Endothelial cell of umbilical vein (primary cell): ENCODE measurements at regions not wholly inside any gene's neighbourhood (a gene's known extent, or its start where the extent isn't known, plus 50 kb on each side); places are given as distances from the start of the nearest gene placed in this dataset.

Source experiments
- BruUV-seq: library from RNA; stranded (reverse); fragments of 400-500 nt; replicated peaks from 2 replicates; lab custom pipeline; 2021; lab: Mats Ljungman, UMichigan
- CTCF ChIA-PET: fragments of 300-600, 350-600 bp; sonication (Branson Sonifier 250); formaldehyde crosslinking; loops from one replicate; lab custom pipeline; 2021; ENCODE audit warnings: antibody characterized with exemption, inconsistent platforms; lab: Charles Lee
- POLR2A ChIA-PET: fragments of 300-600, 350-600 bp; sonication (Branson Sonifier 250); formaldehyde crosslinking; loops from one replicate; lab custom pipeline; 2021; ENCODE audit warnings: antibody characterized with exemption, inconsistent platforms; lab: Charles Lee
- DNase-seq: peaks from one replicate; pipeline ENCODE4 v3.0.0-alpha.2; 2011; ENCODE audit warnings: low read depth, low spot score
- FAIRE-seq: peaks from 2 replicates; lab custom pipeline; 2011; peaks lifted over from hg19 to GRCh38; lab: Jason Lieb, UNC
- H2AFZ ChIP-seq: 2 replicates; pipeline ENCODE4 v1.6.0; 2012; ENCODE audit warnings: low read depth, low read length, control low read depth, inconsistent platforms
- H3K27ac ChIP-seq: 2 replicates; pipeline ENCODE4 v1.5.1; 2011; ENCODE audit warnings: low read depth, mild to moderate bottlenecking, control low read depth, low read length, moderate library complexity; ENCODE audit not compliant: insufficient read depth
- H3K27me3 ChIP-seq, 2 experiments: 2 replicates each; pipeline versions ENCODE4 v1.6.0 to v1.6.1; 2011; ENCODE audit warnings: low read length in 2 of 2, mixed read lengths in 1 of 2; ENCODE audit not compliant: control insufficient read depth in 2 of 2, insufficient read depth in 2 of 2
- H3K36me3 ChIP-seq, 2 experiments: 2 replicates in 1 of 2; 3 replicates in 1 of 2; pipeline ENCODE4 v1.5.1; 2011; ENCODE audit warnings: low read length in 2 of 2, mild to moderate bottlenecking in 1 of 2, moderate library complexity in 1 of 2; ENCODE audit not compliant: control insufficient read depth in 2 of 2, insufficient read depth in 2 of 2; ENCODE audit errors: extremely low read depth in 1 of 2
- H3K4me1 ChIP-seq: 3 replicates; pipeline ENCODE4 v1.5.1; 2011; ENCODE audit warnings: mild to moderate bottlenecking, low read length; ENCODE audit not compliant: control insufficient read depth, insufficient read depth; ENCODE audit errors: extremely low read depth
- H3K4me2 ChIP-seq: 2 replicates; pipeline ENCODE4 v1.6.1; 2011; ENCODE audit warnings: low read length, control low read depth, mixed read lengths; ENCODE audit not compliant: insufficient read depth
- H3K4me3 ChIP-seq, 3 experiments: fragments of 200-600 bp in 1 of 3; sonication (generic), shearing (Covaris generic) in 1 of 3; replicated peaks in 1 of 3; 2 replicates each; pipeline ENCODE4 v1.5.1; 2011 to 2016; ENCODE audit warnings: control low read depth in 3 of 3, low read length in 3 of 3, mild to moderate bottlenecking in 2 of 3, inconsistent platforms in 1 of 3, low read depth in 1 of 3, moderate library complexity in 1 of 3; ENCODE audit not compliant: insufficient read depth in 1 of 3
- H3K79me2 ChIP-seq: 2 replicates; pipeline ENCODE4 v1.6.0; 2012; ENCODE audit warnings: low read length, inconsistent platforms; ENCODE audit not compliant: control insufficient read depth, insufficient read depth
- H3K9ac ChIP-seq: replicated peaks from 2 replicates; pipeline ENCODE3; 2011; ENCODE audit warnings: low read length, control low read depth; ENCODE audit not compliant: insufficient read depth; ENCODE audit errors: extremely low read depth
- H3K9me1 ChIP-seq: replicated peaks from 3 replicates; pipeline ENCODE4 v1.6.0; 2011; ENCODE audit warnings: mild to moderate bottlenecking, low read length; ENCODE audit not compliant: control insufficient read depth, insufficient read depth; ENCODE audit errors: extremely low read depth
- H3K9me3 ChIP-seq: replicated peaks from 2 replicates; pipeline ENCODE4 v1.5.1; 2012; ENCODE audit warnings: low read length, inconsistent platforms; ENCODE audit not compliant: control insufficient read depth, insufficient read depth
- H4K20me1 ChIP-seq: replicated peaks from 2 replicates; pipeline ENCODE3; 2011; ENCODE audit warnings: mild to moderate bottlenecking, low read length; ENCODE audit not compliant: control insufficient read depth, insufficient read depth; ENCODE audit errors: extremely low read depth
- CTCF ChIP-seq, 2 donors: IDR thresholded peaks; 1 replicate in 1 of 2; 2 replicates in 1 of 2; pipeline ENCODE4 v1.5.1; 2011; ENCODE audit warnings: low read length in 2 of 2, mild to moderate bottlenecking in 2 of 2, moderate library complexity in 2 of 2, control low read depth in 1 of 2, inconsistent platforms in 1 of 2, low read depth in 1 of 2; ENCODE audit not compliant: insufficient read depth in 1 of 2; ENCODE audit errors: extremely low read depth in 1 of 2
- EZH2 ChIP-seq: IDR thresholded peaks from 2 replicates; pipeline ENCODE4 v1.6.1; 2012; ENCODE audit warnings: borderline replicate concordance, low read depth, mild to moderate bottlenecking, moderate library complexity, low read length, inconsistent platforms; ENCODE audit not compliant: severe bottlenecking
- FOS ChIP-seq: IDR thresholded peaks from 2 replicates; pipeline ENCODE4 v1.6.1; 2011; ENCODE audit warnings: mild to moderate bottlenecking, low read length, moderate library complexity, borderline replicate concordance; ENCODE audit not compliant: insufficient read depth
- GATA2 ChIP-seq: IDR thresholded peaks from 2 replicates; pipeline ENCODE4 v1.7.0; 2011; ENCODE audit warnings: low read depth, mild to moderate bottlenecking, moderate library complexity, mixed read lengths, low read length; ENCODE audit not compliant: insufficient read length, insufficient read depth
- JUN ChIP-seq: IDR thresholded peaks from 2 replicates; pipeline ENCODE4 v1.6.1; 2011; ENCODE audit warnings: borderline replicate concordance, low read depth; ENCODE audit not compliant: insufficient read length, insufficient read depth
- MAX ChIP-seq: IDR thresholded peaks from 2 replicates; pipeline ENCODE4 v1.6.1; 2011; ENCODE audit not compliant: insufficient read depth, insufficient read length
- MYC ChIP-seq: IDR thresholded peaks from one replicate; pipeline ENCODE4 v1.6.1; 2011; ENCODE audit warnings: mild to moderate bottlenecking, low read depth, low read length
- POLR2A ChIP-seq: IDR thresholded peaks from 2 replicates; pipeline ENCODE4 v1.6.1; 2012; ENCODE audit warnings: low read depth, mild to moderate bottlenecking, control low read depth, low read length
- POLR2AphosphoS5 ChIP-seq: IDR thresholded peaks from 2 replicates; pipeline ENCODE4 v1.6.1; 2012; ENCODE audit warnings: low read depth, mild to moderate bottlenecking, control low read depth, low read length, moderate library complexity; ENCODE audit not compliant: insufficient read depth
- dilution Hi-C: fragments of 300-500 bp; cut with MboI; formaldehyde crosslinking; loops from one replicate; pipeline ENCODE4 v1.15.0; 2019; ENCODE audit warnings: low sequenced_read_pairs; ENCODE audit not compliant: extremely low pct_ligation_motif_present
- intact Hi-C: fragments of 100-400 bp; cut with micrococcal nuclease; formaldehyde crosslinking; loops from one replicate; pipeline ENCODE4 v1.10.0; 2022

- Histone ChIP-seq H3K4me2 (no peak overlapping the region), H3K4me3 (no peak overlapping the region), H3K9ac (no peak overlapping the region), H2AFZ (no peak overlapping the region), H3K27ac (no peak overlapping the region), H3K4me1 (no peaks in the 10 kb centered on the region), H3K9me1 (no peaks in the 10 kb centered on the region), H4K20me1 (no peaks in the 10 kb centered on the region), H3K79me2 (no peaks in the 10 kb centered on the region), H3K27me3 (no peaks in the 10 kb centered on the region), H3K9me3 (peaks cover 14% of the 10 kb centered on the region), H3K36me3 (no peaks in the 10 kb centered on the region)
- dilution Hi-C loops (no loop called here), intact Hi-C loops (no loop called here)
- FAIRE-seq (no peak), DNase-seq (no peak)
- CTCF ChIA-PET = no interaction called here
- POLR2A ChIA-PET = no interaction called here
- TF ChIP-seq GATA2 (no peak), POLR2A (no peak), CTCF (IDR thresholded peaks at IDR 0.05; ENCODE audit: extremely low read depth in 1 of 2, insufficient read depth in 1 of 2, low read depth in 1 of 2, low read length in 2 of 2) (no peak), POLR2AphosphoS5 (no peak), EZH2 (no peak), MAX (no peak), MYC (no peak), FOS (no peak), JUN (no peak)
- no TSS peak for BruUV-seq
Observed at GRCh38 chr22:48310740-48311139, 1516.9 kb downstream of the BRD1 start.
